HG02642 (cell line): ENCODE measurements at regions not wholly inside any gene's neighbourhood (a gene's known extent, or its start where the extent isn't known, plus 50 kb on each side); places are given as distances from the start of the nearest gene placed in this dataset.
"Not testable (repeated sequence)": the region's sequence is repeated elsewhere in the genome, so short reads cannot be mapped to it uniquely, and the experiment has no call there.

Experiments used
- ATAC-seq: cut with Tn5 transposase; IDR thresholded peaks from one replicate; pipeline ENCODE4 v1.9.1; 2021; ENCODE audit warnings: mild to moderate bottlenecking; ENCODE audit not compliant: unreplicated experiment, poor library complexity

DNA sequence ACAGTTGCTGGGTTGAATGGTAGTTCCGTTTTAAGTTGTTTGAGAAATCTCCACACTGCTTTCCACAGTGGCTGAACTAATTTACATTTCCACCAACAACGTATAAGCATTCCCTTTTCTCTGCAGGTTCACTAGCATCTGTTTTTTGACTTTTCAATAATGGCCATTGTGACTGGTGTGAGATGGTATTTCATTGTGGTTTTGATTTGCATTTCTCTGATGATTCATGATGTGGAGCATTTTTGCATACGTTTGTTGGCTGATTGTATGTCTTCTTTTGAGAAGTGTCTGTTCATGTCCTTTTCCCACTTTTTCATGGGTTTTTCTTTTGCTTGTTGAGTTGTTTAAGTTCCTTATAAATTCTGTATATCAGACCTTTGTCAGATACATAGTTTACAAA lies 150.2 kb upstream of the MAP3K1 start:
- ATAC-seq, result not testable (repeated sequence)

- ATAC-seq, result no peak
These were observed 151.3 kb upstream of the MAP3K1 start for GRCh38 chr5:56664025-56664424.

DNA sequence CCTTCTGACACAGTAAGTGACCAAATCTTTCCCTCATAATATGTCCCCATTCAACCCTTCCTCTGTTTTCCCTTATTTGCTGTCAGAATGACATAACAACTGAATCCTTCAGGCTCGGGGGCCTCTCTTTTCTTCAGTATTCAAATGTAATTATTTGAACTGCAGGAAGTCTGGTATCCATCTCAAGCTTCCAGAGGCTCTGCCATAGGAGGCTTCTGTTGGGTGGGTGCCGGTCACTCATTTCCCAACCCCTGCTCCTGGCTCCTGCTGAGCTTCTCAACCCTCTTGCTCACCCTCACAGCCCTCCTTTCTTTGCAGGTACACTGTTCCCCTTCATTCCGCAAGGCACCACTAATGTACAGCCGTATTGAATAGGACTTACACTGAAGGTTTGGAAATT lies 151.8 kb upstream of the MAP3K1 start:
- ATAC-seq, result no peak

DNA sequence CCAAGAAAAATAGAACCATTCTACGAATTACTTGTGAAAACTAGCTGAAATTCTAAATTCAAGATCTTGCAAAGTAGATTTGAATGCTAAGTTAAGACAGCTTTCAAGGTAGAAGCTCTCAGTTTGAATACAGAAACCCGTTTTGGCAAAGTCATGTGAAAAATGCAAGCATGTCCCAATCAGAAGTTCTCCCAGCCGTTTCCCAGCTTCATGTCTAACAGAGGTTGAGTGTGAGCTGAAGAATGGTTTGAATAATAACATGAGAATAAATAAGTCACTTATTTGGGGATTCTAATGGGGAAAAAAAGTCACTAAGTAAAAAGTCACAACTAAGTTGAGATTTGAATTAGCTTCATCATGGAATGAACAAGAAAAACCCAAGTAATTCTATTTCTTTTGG lies 152.5 kb upstream of the MAP3K1 start:
- no peak for ATAC-seq

DNA sequence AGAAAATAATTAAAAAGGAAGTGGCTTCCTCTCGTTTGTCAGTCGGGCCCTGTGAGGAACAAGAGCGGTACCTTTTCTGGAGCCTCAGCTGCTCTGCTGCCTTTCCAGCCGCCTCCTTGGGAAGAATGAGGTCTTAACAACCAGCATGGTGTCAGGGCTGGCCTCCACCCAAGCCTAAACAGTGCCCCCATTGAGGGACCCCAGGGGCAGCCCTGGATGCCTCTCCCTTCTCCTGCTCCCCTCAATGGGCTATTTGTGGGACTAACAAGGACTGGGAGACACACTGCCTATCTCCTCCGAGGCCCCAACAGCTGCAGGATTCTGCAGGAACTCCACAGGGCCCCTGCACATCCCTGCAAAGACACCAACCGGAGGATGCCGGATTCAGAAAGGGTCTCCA lies 155.4 kb upstream of the MAP3K1 start:
- no peak for ATAC-seq

DNA sequence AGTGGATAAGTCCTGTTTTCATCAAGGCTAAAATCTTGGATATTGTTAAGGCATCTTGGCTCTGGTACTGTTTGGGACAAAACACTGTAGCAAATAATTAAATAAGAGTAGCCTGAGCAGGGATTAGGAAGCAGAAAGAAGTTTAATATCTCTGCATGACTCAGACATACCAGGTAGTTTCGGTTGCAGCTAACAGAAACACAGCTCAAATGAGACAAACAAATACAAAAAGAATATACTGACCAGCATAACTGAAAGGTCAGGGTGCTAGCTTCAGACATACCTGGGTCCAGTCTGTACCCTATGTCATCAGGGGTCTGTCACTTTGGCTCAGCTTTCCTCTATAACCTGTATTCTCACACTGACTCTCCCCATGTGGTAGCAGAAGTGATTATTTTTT lies 156.4 kb upstream of the MAP3K1 start:
- no peak for ATAC-seq

GRCh38 chr5:56656846-56657726 lies 158.3 kb upstream of the MAP3K1 start:
- no peak for ATAC-seq

- ATAC-seq, result no peak
These were observed 163.5 kb upstream of the MAP3K1 start for GRCh38 chr5:56651893-56652292.

DNA sequence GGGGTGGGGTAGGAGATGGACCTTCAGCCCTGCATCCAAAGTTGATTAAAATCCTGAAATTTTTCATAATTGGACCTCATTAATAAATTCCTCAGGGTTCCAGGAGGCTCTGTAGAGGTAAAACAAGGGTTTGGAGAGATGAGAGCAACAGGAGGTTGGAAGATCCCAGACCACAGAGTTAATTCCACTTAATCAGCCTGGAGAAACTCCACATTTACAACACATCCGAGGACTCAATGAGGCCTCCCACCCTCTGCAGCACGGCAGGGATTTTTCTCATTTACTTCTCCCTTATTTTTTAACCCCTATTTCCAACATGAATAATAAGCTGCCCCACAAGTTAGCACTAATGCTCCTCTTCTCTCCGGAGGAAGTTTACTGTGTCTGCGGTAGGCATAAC lies 165.0 kb upstream of the MAP3K1 start:
- no peak for ATAC-seq

DNA sequence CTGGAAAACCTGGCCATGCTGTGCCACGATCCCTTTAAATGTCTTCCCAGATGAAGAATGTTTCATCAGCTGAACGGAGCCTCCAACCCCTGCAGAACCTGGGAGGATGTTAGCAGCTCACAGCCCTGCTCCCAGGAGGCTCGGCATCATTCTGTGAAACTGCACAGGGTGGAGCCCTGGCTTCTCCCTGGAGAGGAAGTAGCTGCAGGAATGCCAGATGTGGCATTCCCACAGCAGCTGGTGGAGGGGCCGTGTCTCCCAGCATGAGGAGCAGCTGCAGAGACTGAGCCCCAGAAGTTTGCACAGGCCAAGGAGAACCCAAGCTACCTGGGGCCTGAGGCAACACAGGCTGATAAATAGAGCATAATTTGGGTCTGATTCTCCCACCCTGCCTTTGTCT lies 165.8 kb upstream of the MAP3K1 start:
- ATAC-seq, result no peak

GRCh38 chr5:56648460-56649034 lies 166.8 kb upstream of the MAP3K1 start:
- ATAC-seq, result no peak

GRCh38 chr5:56647099-56647850 lies 168.1 kb upstream of the MAP3K1 start:
- no peak for ATAC-seq

DNA sequence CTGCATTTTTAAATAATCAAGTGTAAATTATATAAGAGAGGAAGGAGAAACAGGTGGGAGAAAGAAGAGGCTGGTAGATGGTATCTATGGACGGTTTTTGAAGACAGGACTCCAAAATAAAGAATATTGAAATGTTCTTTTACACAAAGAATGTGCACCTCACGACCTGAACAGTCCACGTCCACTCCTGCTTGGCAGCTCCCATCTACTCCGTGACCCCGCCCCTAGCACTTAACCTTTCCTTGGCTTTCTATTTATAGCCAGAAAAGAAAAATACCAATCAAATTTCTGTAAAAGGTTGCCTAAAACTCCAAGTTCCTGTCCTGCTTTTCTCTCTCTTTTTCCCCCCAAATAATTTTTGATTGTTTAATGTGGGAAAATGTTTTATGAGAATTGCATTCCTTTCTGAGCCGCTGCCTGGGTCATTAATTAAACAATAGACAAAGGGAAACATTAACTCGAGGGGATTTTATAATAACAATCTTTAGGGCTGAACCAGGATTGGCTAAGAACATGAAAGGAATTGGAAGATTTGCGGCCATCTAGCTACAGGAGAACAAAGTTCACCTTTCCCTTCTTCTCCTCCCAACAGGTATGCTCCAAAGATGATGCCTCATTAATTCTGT lies 173.6 kb upstream of the MAP3K1 start:
- ATAC-seq, result no peak

GRCh38 chr5:56640763-56641406 lies 174.5 kb upstream of the MAP3K1 start:
- ATAC-seq, result peak; percentile 63

DNA sequence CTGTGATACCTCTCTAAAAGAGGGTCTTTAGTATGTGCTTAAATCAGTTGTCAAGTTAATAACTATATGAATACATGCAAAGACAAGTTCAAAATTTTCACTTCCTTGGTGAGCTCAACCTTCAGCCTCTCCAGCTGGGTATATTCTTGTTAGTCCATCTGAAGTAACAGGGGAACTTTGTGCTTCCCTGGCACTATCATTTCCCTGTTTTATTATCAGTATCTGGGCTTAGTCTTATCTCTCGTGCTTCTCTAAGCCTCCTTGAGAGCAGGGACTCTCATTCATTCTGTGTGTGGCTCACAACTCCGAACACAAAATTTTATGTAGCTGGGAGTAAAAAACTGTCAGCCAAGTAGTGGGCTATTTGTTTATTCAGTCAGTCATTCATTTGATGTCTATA lies 175.9 kb upstream of the MAP3K1 start:
- ATAC-seq, result no peak

DNA sequence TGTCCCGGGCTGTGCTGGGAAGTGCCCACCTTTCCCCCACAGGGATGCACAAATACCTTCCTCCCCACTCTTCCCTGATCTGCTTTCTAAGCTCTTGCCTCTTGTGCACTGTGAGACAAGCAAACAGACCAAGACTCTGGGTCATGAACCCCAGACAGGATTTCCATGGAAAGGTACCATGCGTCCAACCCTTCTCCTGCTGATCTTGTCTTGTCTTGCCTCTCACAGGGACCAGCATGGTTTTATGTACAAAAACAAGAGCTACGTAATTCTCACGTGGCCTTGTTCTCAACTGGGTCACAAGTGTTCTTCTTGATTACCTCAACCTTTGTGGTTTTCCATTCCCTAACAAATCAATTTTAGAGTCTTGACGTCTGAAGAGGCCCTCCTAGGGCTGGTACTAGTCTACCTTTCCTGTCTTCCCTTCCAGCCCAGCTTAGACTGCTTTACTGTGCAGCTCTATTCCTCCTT lies 176.5 kb upstream of the MAP3K1 start:
- ATAC-seq, result no peak

- no peak for ATAC-seq
These were observed 177.2 kb upstream of the MAP3K1 start for GRCh38 chr5:56638061-56638621.

- ATAC-seq, result no peak
These were observed 177.9 kb upstream of the MAP3K1 start for GRCh38 chr5:56637321-56637920.

- no peak for ATAC-seq
These were observed 181.4 kb upstream of the MAP3K1 start for GRCh38 chr5:56633950-56634349.

DNA sequence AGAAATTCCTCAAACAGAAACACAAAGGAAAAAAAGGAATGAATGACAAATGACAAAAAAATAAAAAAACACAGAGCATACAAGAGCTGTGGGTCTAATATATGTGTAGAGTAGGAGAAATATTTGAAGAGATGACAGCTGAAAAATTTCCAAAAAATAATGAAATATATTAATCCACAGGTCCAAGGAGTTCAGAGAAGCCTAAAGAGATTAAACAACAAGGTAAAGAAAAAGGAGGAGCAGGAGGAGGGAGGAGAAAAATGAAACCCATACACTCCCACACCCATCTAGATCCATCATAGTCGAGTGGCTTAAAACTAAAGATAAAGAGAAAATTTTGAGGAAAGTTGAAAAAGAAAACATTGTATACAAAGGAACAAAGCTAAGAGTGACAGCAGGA lies 182.4 kb upstream of the MAP3K1 start:
- ATAC-seq, result no peak
